Fibroblast of lung (primary cell): ENCODE measurements at regions not wholly inside any gene's neighbourhood (a gene's known extent, or its start where the extent isn't known, plus 50 kb on each side); places are given as distances from the start of the nearest gene placed in this dataset.

ENCODE experiments used
- EZH2 ChIP-seq: IDR thresholded peaks from 2 replicates; pipeline ENCODE4 v1.5.1; 2012; ENCODE audit warnings: low read length, control low read depth, mild to moderate bottlenecking; ENCODE audit errors: missing control alignments
- TF ChIP-seq, protein P1 (sequence below), 2 donors: IDR thresholded peaks in 1 of 2; conservative IDR thresholded peaks in 1 of 2; 1 replicate in 1 of 2; 2 replicates in 1 of 2; pipeline ENCODE4 v1.5.1; 2011 to 2012; ENCODE audit warnings: low read length in 2 of 2, control low read depth in 1 of 2, inconsistent platforms in 1 of 2, low read depth in 1 of 2, mild to moderate bottlenecking in 1 of 2

DNA sequence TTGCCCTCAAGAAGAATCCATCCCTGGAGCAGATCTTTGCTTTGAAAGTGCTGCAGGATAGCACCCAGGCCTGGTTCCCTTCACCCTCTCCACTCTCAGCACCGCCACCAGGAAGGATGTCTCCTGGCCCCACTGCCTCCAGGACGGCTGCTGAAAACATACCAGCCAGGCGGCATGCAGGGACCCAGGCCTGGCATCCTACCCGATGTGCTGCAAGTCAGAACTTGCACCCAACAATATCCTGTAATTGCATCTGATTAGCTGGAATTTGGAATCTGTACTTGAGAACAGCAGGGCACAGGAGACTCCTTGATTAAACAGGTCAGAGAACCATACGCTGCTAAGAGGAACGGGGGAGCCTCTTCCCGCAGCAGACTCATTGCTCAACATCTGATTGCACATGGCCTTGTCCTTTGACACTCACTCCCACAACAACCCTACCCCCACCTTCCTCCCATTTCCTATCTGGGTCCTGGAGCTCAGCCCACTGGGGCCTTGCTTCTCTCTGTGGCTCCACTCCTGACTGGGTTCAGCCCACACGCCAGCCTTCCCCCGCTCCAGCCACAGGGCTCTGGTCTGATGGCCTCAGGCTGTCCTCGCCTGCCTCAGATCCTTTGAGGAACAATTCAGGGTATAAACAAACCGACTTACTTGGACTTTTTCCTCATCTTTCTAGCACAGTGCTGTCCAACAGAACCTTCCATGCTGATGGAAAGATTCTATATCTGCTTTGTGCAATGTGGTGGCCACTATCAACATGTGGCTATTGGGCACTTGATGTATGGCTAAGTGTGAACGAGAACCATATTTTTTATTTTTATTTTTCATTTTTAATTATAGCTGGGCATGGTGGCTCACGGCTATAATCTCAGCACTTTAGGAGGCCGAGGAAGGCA lies 78.0 kb downstream of the FGD2 start:
- TF ChIP-seq, protein P1, sequence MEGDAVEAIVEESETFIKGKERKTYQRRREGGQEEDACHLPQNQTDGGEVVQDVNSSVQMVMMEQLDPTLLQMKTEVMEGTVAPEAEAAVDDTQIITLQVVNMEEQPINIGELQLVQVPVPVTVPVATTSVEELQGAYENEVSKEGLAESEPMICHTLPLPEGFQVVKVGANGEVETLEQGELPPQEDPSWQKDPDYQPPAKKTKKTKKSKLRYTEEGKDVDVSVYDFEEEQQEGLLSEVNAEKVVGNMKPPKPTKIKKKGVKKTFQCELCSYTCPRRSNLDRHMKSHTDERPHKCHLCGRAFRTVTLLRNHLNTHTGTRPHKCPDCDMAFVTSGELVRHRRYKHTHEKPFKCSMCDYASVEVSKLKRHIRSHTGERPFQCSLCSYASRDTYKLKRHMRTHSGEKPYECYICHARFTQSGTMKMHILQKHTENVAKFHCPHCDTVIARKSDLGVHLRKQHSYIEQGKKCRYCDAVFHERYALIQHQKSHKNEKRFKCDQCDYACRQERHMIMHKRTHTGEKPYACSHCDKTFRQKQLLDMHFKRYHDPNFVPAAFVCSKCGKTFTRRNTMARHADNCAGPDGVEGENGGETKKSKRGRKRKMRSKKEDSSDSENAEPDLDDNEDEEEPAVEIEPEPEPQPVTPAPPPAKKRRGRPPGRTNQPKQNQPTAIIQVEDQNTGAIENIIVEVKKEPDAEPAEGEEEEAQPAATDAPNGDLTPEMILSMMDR (conservative IDR thresholded peaks at IDR 0.05 in 1 of 2, IDR thresholded peaks at IDR 0.05 in 1 of 2; ENCODE audit: low read depth in 1 of 2, low read length in 2 of 2), result no peak
- TF ChIP-seq EZH2, result no peak
